ENCODE measurements at regions not wholly inside any gene's neighbourhood (a gene's known extent, or its start where the extent isn't known, plus 50 kb on each side); places are given as distances from the start of the nearest gene placed in this dataset.

GRCh38 chr1:229161740-229162139 lies 109.2 kb upstream of the RAB4A start:
- no peaks in the 10 kb centered on the region for H3K9me3 Mint-ChIP-seq
- Histone ChIP-seq H3K27ac (ENCODE audit: low read length) (no peak overlapping the region), H3K27me3 (ENCODE audit: control insufficient read depth, insufficient read depth, low read length) (no peaks in the 10 kb centered on the region), H3K4me1 (ENCODE audit: control insufficient read depth, insufficient read depth, low read length) (peaks cover 9% of the 10 kb centered on the region), H3K36me3 (ENCODE audit: control insufficient read depth, insufficient read depth, low read length) (no peaks in the 10 kb centered on the region), H3K4me3 (ENCODE audit: low read length) (no peak overlapping the region), H3K9me3 (ENCODE audit: control insufficient read depth, insufficient read depth, low read length) (no peaks in the 10 kb centered on the region)
- ATAC-seq, result no peak
- H3K27me3 Mint-ChIP-seq (ENCODE audit: low read depth in 2 of 2), result peaks cover 15 to 19% of the 10 kb centered on the region in 2 donors
- H3K36me3 Mint-ChIP-seq, result no peaks in the 10 kb centered on the region
- no peak for DNase-seq
- no peaks in the 10 kb centered on the region for H3K4me1 Mint-ChIP-seq
- H3K27ac Mint-ChIP-seq, result no peak overlapping the region
- intact Hi-C loops (cut with micrococcal nuclease), result no loop called here
- no peak for TF ChIP-seq CTCF (IDR thresholded peaks at IDR 0.05)
- no peak overlapping the region for H3K4me3 Mint-ChIP-seq
- 81% methylated on average over 2 of the region's 2 CpGs for WGBS (ENCODE audit: insufficient coverage)

GRCh38 chr1:229162825-229163515 lies 107.9 kb upstream of the RAB4A start:
- Histone ChIP-seq H3K27me3 (ENCODE audit: control insufficient read depth, insufficient read depth, low read length) (no peaks in the 10 kb centered on the region), H3K27ac (ENCODE audit: low read length) (no peak overlapping the region), H3K4me3 (ENCODE audit: low read length) (no peak overlapping the region), H3K9me3 (ENCODE audit: control insufficient read depth, insufficient read depth, low read length) (no peaks in the 10 kb centered on the region), H3K36me3 (ENCODE audit: control insufficient read depth, insufficient read depth, low read length) (no peaks in the 10 kb centered on the region), H3K4me1 (ENCODE audit: control insufficient read depth, insufficient read depth, low read length) (peaks cover 9% of the 10 kb centered on the region)
- TF ChIP-seq CTCF (IDR thresholded peaks at IDR 0.05), result no peak
- intact Hi-C loops (cut with micrococcal nuclease), result no loop called here
- no peaks in the 10 kb centered on the region for H3K4me1 Mint-ChIP-seq
- ATAC-seq, result no peak
- peaks cover 14 to 19% of the 10 kb centered on the region in 2 donors for H3K27me3 Mint-ChIP-seq (ENCODE audit: low read depth in 2 of 2)
- no peaks in the 10 kb centered on the region for H3K9me3 Mint-ChIP-seq
- H3K27ac Mint-ChIP-seq, result no peak overlapping the region
- no peaks in the 10 kb centered on the region for H3K36me3 Mint-ChIP-seq
- no peak for DNase-seq
- 83% methylated on average over 11 of the region's 11 CpGs for WGBS (ENCODE audit: insufficient coverage)
- H3K4me3 Mint-ChIP-seq, result no peak overlapping the region

GRCh38 chr1:229164348-229164747 lies 106.6 kb upstream of the RAB4A start:
- Mint-ChIP-seq H3K27me3 (ENCODE audit: low read depth in 2 of 2) (peaks cover 14 to 19% of the 10 kb centered on the region in 2 donors), H3K4me1 (no peaks in the 10 kb centered on the region), H3K36me3 (no peaks in the 10 kb centered on the region), H3K27ac (no peak overlapping the region), H3K4me3 (no peak overlapping the region), H3K9me3 (no peaks in the 10 kb centered on the region)
- WGBS (ENCODE audit: insufficient coverage), result 83% methylated on average over 1 of the region's 1 CpG
- H3K4me1 ChIP-seq (ENCODE audit: control insufficient read depth, insufficient read depth, low read length), result peaks cover 2% of the 10 kb centered on the region
- DNase-seq, result no peak
- intact Hi-C loops (cut with micrococcal nuclease), result no loop called here
- no peak for ATAC-seq
- H3K36me3 ChIP-seq (ENCODE audit: control insufficient read depth, insufficient read depth, low read length), result no peaks in the 10 kb centered on the region
- H3K9me3 ChIP-seq (ENCODE audit: control insufficient read depth, insufficient read depth, low read length), result no peaks in the 10 kb centered on the region
- no peak overlapping the region for H3K4me3 ChIP-seq (ENCODE audit: low read length)
- H3K27ac ChIP-seq (ENCODE audit: low read length), result no peak overlapping the region
- TF ChIP-seq CTCF (IDR thresholded peaks at IDR 0.05), result no peak
- no peaks in the 10 kb centered on the region for H3K27me3 ChIP-seq (ENCODE audit: control insufficient read depth, insufficient read depth, low read length)
